GM19468 (cell line): ENCODE measurements at regions not wholly inside any gene's neighbourhood (a gene's known extent, or its start where the extent isn't known, plus 50 kb on each side); places are given as distances from the start of the nearest gene placed in this dataset.
"Not testable (repeated sequence)": the region's sequence is repeated elsewhere in the genome, so short reads cannot be mapped to it uniquely, and the experiment has no call there.

Experiments
- ATAC-seq: cut with Tn5 transposase; IDR thresholded peaks from one replicate; pipeline ENCODE4 v1.9.1; 2021; ENCODE audit warnings: mild to moderate bottlenecking, moderate library complexity, moderate number of reproducible peaks; ENCODE audit not compliant: unreplicated experiment; ENCODE audit errors: extremely low read depth

GRCh38 chr2:59790186-59791003 lies 763.1 kb downstream of the BCL11A start:
- ATAC-seq, result no peak

- ATAC-seq, result no peak
Observed at GRCh38 chr2:59789523-59789922, 763.9 kb downstream of the BCL11A start.

GRCh38 chr2:59787095-59787494 lies 766.4 kb downstream of the BCL11A start:
- no peak for ATAC-seq

GRCh38 chr2:59786684-59787083 lies 766.8 kb downstream of the BCL11A start:
- no peak for ATAC-seq

GRCh38 chr2:59779571-59779970 lies 773.9 kb downstream of the BCL11A start:
- no peak for ATAC-seq

GRCh38 chr2:59777120-59777519 lies 776.3 kb downstream of the BCL11A start:
- no peak for ATAC-seq

GRCh38 chr2:59776726-59777008 lies 776.8 kb downstream of the BCL11A start:
- ATAC-seq, result no peak

GRCh38 chr2:59774821-59775433 lies 778.5 kb downstream of the BCL11A start:
- ATAC-seq, result no peak

GRCh38 chr2:59770651-59771050 lies 782.8 kb downstream of the BCL11A start:
- no peak for ATAC-seq

- ATAC-seq, result no peak
Observed at GRCh38 chr2:59761966-59762365, 791.5 kb downstream of the BCL11A start.

GRCh38 chr2:59756150-59756549 lies 797.3 kb downstream of the BCL11A start:
- ATAC-seq, result no peak

GRCh38 chr2:59754011-59754735 lies 799.3 kb downstream of the BCL11A start:
- no peak for ATAC-seq

GRCh38 chr2:59752512-59752911 lies 800.9 kb downstream of the BCL11A start:
- no peak for ATAC-seq

- ATAC-seq, result no peak
Observed at GRCh38 chr2:59752071-59752470, 801.4 kb downstream of the BCL11A start.

GRCh38 chr2:59751214-59751613 lies 802.2 kb downstream of the BCL11A start:
- not testable (repeated sequence) for ATAC-seq

- ATAC-seq, result no peak
Observed at GRCh38 chr2:59746291-59746690, 807.2 kb downstream of the BCL11A start.

GRCh38 chr2:59745085-59745484 lies 808.4 kb downstream of the BCL11A start:
- ATAC-seq, result no peak

GRCh38 chr2:59744436-59744835 lies 809.0 kb downstream of the BCL11A start:
- no peak for ATAC-seq

GRCh38 chr2:59741840-59742239 lies 811.6 kb downstream of the BCL11A start:
- ATAC-seq, result no peak

- no peak for ATAC-seq
Observed at GRCh38 chr2:59739166-59739565, 814.3 kb downstream of the BCL11A start.

GRCh38 chr2:59737299-59737698 lies 816.2 kb downstream of the BCL11A start:
- ATAC-seq, result no peak
